HG02981 (cell line): ENCODE measurements at regions not wholly inside any gene's neighbourhood (a gene's known extent, or its start where the extent isn't known, plus 50 kb on each side); places are given as distances from the start of the nearest gene placed in this dataset.
A peak's percentile ranks its signal among the peaks of the same experiment; 100 is the strongest.
"Not testable (repeated sequence)": the region's sequence is repeated elsewhere in the genome, so short reads cannot be mapped to it uniquely, and the experiment has no call there.

ENCODE experiments used
- ATAC-seq: cut with Tn5 transposase; IDR thresholded peaks from one replicate; pipeline ENCODE4 v1.9.1; 2021; ENCODE audit warnings: mild to moderate bottlenecking, moderate library complexity; ENCODE audit not compliant: unreplicated experiment

DNA sequence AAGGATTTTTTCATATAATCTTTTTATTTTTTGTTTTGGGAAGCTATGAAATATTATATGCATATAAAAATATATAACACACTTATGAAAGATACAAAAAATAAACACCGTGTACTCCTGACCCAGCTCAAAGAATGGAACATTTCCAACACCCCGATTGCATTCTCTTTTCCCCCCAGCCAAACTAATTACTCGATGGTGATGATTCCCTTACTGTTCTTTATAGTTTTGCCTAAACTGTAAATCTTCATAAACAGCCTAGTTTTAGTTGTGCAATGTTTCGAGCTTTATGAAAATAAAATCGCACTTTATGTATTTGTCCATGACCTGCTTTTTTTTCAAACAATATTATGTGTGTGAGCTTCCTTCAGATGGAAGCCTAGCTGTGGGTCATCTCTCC is 352.0 kb upstream of the KAZN start:
- ATAC-seq = no peak

DNA sequence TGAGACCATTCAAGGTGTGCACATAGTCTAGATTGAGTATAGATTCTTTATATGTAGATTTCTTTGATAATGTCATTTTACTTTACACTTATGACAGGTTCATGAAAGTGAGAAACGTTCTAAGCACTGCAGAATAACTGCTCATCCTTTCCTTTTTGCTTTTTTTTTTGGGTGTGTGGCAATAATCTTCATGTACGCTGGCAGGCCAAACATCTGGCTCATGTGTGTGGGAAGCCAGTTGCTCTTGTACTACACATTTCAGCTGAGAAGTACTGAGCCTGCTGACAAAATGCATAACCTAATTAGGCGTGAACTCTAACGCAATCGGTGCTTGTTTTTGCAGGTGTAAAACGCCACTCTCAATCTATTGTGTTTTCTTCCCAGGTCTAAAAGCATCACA is 350.8 kb upstream of the KAZN start:
- ATAC-seq = no peak

DNA sequence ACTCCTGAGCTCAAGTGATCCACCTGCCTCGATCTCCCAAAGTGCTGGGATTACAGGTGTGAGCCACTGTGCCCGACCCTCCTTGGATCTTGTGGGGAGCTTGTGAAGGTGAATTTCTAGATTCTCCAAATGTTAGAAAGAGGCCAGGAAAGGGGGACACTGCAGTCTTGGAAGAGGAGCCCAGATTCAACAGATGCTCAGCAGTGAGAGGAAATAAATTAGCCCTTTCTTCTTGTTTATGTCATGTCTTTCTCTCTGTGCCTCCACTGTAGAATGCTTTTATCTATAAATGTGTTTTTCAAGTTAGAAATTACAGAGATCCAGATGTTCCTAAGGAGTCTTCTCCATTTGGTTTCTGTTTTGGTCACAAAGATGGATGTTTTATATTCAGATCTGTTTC is 346.6 kb upstream of the KAZN start:
- no peak for ATAC-seq

- ATAC-seq = no peak
These were observed 344.8 kb upstream of the KAZN start for GRCh38 chr1:14253676-14254075.

GRCh38 chr1:14254251-14254650 is 344.2 kb upstream of the KAZN start:
- ATAC-seq = peak; percentile 44

GRCh38 chr1:14255233-14255632 is 343.3 kb upstream of the KAZN start:
- no peak for ATAC-seq

- ATAC-seq = no peak
These were observed 342.8 kb upstream of the KAZN start for GRCh38 chr1:14255711-14256110.

- no peak for ATAC-seq
These were observed 339.2 kb upstream of the KAZN start for GRCh38 chr1:14259191-14259757.

GRCh38 chr1:14260480-14260879 is 338.0 kb upstream of the KAZN start:
- ATAC-seq = no peak

- no peak for ATAC-seq
These were observed 337.1 kb upstream of the KAZN start for GRCh38 chr1:14261395-14261794.

- ATAC-seq = no peak
These were observed 335.8 kb upstream of the KAZN start for GRCh38 chr1:14262637-14263036.

DNA sequence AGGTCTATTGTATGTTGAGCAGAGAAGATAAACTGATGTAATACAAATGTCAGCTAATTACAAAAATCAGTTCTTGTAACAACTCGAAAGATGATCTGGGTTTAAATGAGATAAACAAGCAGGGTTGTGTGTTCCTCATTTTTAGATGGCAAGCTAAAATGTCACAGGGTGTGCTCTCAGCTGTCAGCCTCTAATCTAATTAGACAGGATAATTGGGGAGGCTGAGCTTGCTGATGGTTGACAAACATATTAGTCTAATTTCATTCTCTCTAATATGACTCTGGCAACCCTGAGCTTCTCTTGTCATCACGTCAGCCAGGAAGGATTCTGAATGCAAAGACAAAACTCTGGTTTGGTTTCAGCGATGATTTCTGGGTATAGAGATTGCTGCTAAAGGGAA is 335.3 kb upstream of the KAZN start:
- no peak for ATAC-seq

DNA sequence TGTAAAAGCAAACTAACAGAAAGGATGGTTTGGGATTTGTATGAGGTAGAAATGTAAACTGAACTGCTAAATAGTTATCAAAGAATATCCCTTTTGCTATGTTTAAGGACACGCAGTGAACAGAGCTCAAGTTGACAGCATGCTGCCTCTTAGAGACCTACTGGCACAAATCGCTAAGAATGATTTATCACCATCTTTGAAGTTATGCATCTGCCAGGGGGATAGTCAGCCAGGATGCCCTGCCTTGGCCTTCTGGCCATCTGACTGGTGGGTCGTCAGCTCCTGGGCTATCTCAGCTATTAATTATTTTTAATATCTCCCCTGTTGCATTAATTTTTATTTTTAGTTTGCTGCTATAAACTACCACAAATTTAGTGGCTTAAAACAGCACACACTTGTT is 334.8 kb upstream of the KAZN start:
- no peak for ATAC-seq

DNA sequence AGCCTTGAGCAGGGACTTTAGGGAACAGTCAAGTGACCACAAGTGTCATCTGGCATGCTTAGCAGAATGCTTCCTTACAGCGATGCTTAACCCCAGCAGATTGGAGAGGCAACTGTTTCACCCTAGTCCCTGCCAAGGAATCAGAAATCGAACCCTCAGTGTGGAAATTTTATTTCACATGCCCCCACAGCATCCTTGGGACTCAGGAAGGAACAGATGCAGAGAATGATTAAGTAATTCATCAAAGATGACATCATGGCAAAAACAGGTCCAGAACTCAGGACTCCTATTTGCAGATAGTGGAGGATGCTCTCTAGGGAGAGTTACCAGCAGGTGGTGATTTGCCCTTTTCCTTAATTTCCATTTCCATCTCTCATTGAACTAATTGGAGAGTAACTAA is 333.0 kb upstream of the KAZN start:
- ATAC-seq = no peak

DNA sequence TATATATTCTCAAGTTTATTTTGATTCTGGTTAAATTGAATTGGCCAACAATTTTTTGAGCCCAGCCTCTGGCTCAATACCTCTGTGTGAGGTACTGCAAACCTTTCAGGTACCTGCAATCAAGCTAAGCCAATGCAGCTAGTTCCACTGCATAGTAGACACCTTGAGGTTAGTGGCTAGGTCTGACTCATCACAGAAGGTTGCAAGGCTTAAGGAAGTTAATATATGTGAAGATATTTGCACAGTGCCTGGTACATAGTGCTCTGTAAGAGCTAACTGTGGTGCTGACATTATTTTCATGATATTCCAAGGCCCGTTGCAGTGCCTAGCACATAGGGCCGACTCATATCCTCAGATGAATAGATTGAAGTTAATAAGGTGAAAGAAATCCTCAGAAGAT is 330.5 kb upstream of the KAZN start:
- ATAC-seq = no peak

- no peak for ATAC-seq
These were observed 327.7 kb upstream of the KAZN start for GRCh38 chr1:14270821-14271220.

GRCh38 chr1:14273811-14274210 is 324.7 kb upstream of the KAZN start:
- ATAC-seq = no peak

DNA sequence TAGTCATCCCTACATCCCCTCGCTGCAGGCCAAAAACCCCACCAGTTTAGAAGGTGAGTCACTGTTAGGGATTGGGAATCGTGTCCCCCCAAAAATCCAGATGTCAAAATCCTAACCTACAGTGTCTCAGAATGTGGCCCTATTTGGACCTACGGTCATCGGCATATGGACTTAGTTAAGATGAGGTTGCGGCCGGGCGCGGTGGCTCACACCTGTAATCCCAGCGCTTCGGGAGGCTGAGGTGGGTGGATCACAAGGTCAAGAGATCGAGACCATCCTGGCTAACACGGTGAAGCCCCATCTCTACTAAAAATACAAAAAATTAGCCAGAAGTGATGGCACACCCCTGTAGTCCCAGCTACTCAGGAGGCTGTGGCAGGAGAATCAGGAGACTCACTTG is 318.6 kb upstream of the KAZN start:
- not testable (repeated sequence) for ATAC-seq

DNA sequence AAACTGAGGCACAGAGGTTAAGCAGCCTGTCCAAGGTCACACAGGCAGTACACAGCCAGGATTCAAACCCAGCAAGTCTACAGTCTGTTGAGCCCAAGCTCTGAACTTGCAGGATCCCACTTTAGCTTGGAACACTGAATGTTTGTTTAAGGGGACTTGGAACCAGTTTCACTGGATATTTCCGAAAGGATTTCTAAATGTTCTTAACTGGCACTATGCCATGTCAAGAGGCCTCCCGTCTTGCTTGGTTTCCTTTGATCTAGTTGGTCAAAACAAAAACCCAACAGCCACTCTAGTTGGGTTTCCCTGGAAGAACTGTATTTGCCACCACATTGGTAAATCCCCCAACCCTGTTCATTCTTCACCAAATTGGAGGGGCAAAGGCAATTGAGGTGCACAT is 317.6 kb upstream of the KAZN start:
- no peak for ATAC-seq

DNA sequence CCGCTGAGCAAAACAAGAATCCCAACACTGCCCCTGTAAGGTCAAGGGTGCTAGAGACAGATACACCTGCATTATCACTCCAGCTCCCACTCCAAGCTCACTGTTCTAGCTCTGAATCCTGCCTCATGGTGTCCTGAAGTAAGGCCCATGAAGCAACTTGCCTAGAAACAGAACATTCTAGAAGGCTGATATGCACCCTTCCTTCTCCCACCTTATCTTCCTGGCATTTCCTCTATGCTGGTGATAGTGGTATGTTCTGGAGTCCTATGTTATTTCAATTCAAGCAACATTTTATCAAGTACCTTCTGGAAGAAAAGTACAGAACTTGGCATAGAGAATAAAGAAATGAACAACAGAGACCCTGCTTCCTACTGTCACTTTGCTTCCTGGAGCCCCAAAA is 317.1 kb upstream of the KAZN start:
- ATAC-seq = no peak

DNA sequence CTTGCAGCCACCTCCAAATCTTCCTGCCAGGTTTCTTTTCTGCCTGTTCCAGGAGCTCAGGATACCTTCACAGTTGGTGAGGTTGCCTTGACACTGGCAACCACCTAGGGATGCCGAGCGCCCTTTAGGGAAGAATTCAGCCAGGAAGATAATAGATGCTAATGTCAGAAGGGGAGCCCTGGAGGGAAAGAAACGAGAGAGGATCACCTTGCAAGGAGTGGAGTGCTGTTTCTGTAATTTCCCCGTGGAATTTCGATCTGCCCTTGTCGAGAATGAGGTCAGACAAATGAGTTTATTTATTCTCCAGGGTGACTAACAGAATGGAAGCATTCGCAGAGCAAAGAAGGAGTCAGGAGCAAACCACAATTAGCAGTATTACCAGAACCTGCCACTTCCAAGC is 315.8 kb upstream of the KAZN start:
- ATAC-seq = no peak

DNA sequence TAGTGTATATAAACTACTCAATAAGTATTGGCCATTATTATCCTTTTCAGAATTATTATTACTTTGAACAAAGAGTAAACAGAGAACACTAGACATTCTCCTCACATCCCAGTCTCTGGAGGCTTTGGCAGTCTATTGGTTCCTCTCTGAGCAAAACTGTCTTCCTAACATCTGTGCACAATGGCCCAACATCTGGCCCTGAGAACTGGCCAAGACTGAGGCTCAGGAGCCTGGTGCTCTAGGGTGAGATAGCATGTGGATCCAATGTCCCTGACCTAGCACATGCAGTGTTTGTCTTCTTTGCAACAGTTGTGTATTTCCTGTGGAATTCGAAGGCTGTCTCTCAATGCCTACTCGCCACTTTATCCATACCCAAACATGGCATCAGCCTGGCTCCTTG is 313.2 kb upstream of the KAZN start:
- ATAC-seq = no peak

DNA sequence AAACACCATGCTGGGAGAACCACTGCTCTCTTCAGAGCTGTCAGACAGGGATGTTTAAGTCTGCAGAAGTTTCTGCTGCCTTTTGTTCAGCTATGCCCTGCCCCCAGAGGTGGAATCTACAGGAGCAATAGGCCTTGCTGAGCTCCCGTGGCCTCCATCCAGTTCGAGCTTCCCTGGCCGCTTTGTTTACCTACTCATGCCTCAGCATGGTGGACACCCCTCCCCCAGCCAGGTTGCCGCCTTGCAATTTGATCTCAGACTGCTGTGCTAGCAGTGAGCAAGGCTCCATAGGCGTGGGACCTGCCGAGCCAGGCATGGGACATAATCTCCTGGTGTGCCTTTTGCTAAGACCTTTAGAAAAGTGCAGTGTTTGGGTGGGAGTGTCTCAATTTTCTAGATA is 307.3 kb upstream of the KAZN start:
- ATAC-seq = not testable (repeated sequence)

DNA sequence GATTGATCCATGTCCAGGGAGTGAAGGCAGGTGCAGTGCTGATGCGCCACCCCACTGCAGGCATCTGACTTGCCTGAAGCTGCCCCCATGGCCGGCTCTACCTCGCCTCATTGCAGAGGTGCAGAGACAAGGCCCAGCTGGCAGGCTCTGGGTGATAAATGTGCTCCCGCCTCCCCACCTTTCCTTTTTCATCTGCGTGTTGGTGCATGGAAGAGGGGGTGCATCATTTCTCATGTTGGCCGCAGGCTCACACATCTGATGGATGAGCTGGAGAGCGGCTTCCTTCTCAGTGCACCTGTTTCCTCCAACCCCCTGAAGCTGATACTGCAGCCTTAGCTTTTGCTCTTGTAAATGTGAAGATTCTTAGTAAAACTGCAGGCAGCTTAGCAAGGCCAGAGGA is 306.0 kb upstream of the KAZN start:
- ATAC-seq = no peak
